HepG2 (cell line): ENCODE measurements at regions not wholly inside any gene's neighbourhood (a gene's known extent, or its start where the extent isn't known, plus 50 kb on each side); places are given as distances from the start of the nearest gene placed in this dataset.
A peak's percentile ranks its signal among the peaks of the same experiment; 100 is the strongest.

Source experiments
- ATAC-seq: fragments of 200-7000 bp; cut with Tn5 transposase; 3 replicates; pipeline ENCODE4 v1.9.1; 2020; ENCODE audit warnings: mild to moderate bottlenecking, moderate library complexity
- BruUV-seq: library from RNA; stranded (reverse); fragments of 400-500 nt; replicated peaks from 2 replicates; lab custom pipeline; 2021; lab: Mats Ljungman, UMichigan
- CTCF ChIA-PET: fragments of 300-600 bp; formaldehyde crosslinking; extraction: SDS; loops from one replicate; lab custom pipeline; 2021; ENCODE audit warnings: low total read pairs, inconsistent platforms, low intra/inter-chr PET ratio; lab: Yijun Ruan, JAX
- POLR2A ChIA-PET: fragments of 350-600 bp; sonication (Branson Sonifier 250); formaldehyde crosslinking; loops from one replicate; lab custom pipeline; 2020; ENCODE audit warnings: antibody characterized with exemption, inconsistent platforms; lab: Yijun Ruan, JAX
- DNase-seq: peaks from one replicate; pipeline ENCODE4 v3.0.0-alpha.2; 2015; ENCODE audit warnings: low spot score
- FAIRE-seq: peaks from 3 replicates; lab custom pipeline; 2011; peaks lifted over from hg19 to GRCh38; lab: Jason Lieb, UNC
- H2AFZ ChIP-seq: one replicate; pipeline ENCODE4 v1.6.1; 2011; ENCODE audit warnings: low read length, inconsistent platforms
- H3K27ac ChIP-seq: fragments of 300-600 bp; 3 replicates; pipeline ENCODE4 v1.8.0; 2011; ENCODE audit warnings: mixed run types, mild to moderate bottlenecking, mixed read lengths, low read length, inconsistent platforms; ENCODE audit not compliant: insufficient read depth; ENCODE audit errors: extremely low read length
- H3K27me3 ChIP-seq, 2 experiments: fragments of 200-600 bp in 1 of 2; 2 replicates in 1 of 2; 3 replicates in 1 of 2; pipeline versions ENCODE4 v1.6.0 to v1.8.0; 2011; ENCODE audit warnings: low read length in 2 of 2, mild to moderate bottlenecking in 2 of 2, moderate library complexity in 2 of 2, inconsistent platforms in 1 of 2; ENCODE audit not compliant: insufficient read depth in 2 of 2, control insufficient read depth in 1 of 2
- H3K36me3 ChIP-seq, 2 experiments: fragments of 200-600 bp in 1 of 2; replicated peaks in 1 of 2; 2 replicates in 1 of 2; 3 replicates in 1 of 2; pipeline versions ENCODE4 v1.5.1 to v1.8.0; 2011; ENCODE audit warnings: low read length in 2 of 2, inconsistent platforms in 1 of 2; ENCODE audit not compliant: insufficient read depth in 2 of 2, control insufficient read depth in 1 of 2
- H3K4me1 ChIP-seq: 2 replicates; pipeline ENCODE4 v1.5.1; 2012; ENCODE audit warnings: low read length, inconsistent platforms; ENCODE audit not compliant: insufficient read depth
- H3K4me2 ChIP-seq: 2 replicates; pipeline ENCODE4 v1.6.0; 2011; ENCODE audit warnings: low read depth, low read length, inconsistent platforms
- H3K4me3 ChIP-seq, 3 experiments: fragments of 200-600 bp in 1 of 3; sonication (generic), shearing (Covaris generic) in 1 of 3; replicated peaks in 1 of 3; 2 replicates each; pipeline ENCODE4 v1.5.1; 2011 to 2016; ENCODE audit warnings: low read length in 3 of 3, inconsistent platforms in 2 of 3, low read depth in 2 of 3, mild to moderate bottlenecking in 2 of 3, control low read depth in 1 of 3, mixed read lengths in 1 of 3; ENCODE audit not compliant: insufficient read depth in 1 of 3
- H3K79me2 ChIP-seq: one replicate; pipeline ENCODE4 v1.6.1; 2011; ENCODE audit warnings: low read length, inconsistent platforms; ENCODE audit not compliant: insufficient read depth
- H3K9ac ChIP-seq: 2 replicates; pipeline ENCODE4 v1.6.0; 2011; ENCODE audit warnings: mild to moderate bottlenecking, low read depth, low read length, inconsistent platforms; ENCODE audit not compliant: insufficient read depth
- H3K9me3 ChIP-seq: 2 replicates; pipeline ENCODE4 v1.5.1; 2012; ENCODE audit warnings: mild to moderate bottlenecking, low read length
- H4K20me1 ChIP-seq: 2 replicates; pipeline ENCODE4 v1.6.0; 2011; ENCODE audit warnings: inconsistent platforms, mild to moderate bottlenecking, low read length, moderate library complexity; ENCODE audit not compliant: insufficient read depth
- ARID5B ChIP-seq: IDR thresholded peaks from 2 replicates; pipeline ENCODE4 v1.4.0; 2020; ENCODE audit warnings: mild to moderate bottlenecking, missing genetic modification reagents
- CREM ChIP-seq, 2 experiments: sonication (generic) in 1 of 2; formaldehyde crosslinking in 1 of 2; IDR thresholded peaks; 2 replicates each; pipeline versions ENCODE4 v1.4.0 to v1.6.1; 2016 to 2020; ENCODE audit warnings: antibody characterized with exemption in 1 of 2, mild to moderate bottlenecking in 1 of 2, missing genetic modification reagents in 1 of 2
- GZF1 ChIP-seq: sonication (generic); formaldehyde crosslinking; IDR thresholded peaks from 2 replicates; pipeline ENCODE4 v1.5.1; 2020; ENCODE audit warnings: mild to moderate bottlenecking, missing genetic modification reagents
- NCOA5 ChIP-seq: sonication (generic); formaldehyde crosslinking; IDR thresholded peaks from 2 replicates; pipeline ENCODE4 v1.4.0; 2020; ENCODE audit warnings: missing genetic modification reagents
- RFXAP ChIP-seq: sonication (generic); formaldehyde crosslinking; IDR thresholded peaks from 2 replicates; pipeline ENCODE4 v1.4.0; 2020; ENCODE audit warnings: missing genetic modification reagents, borderline replicate concordance
- ZFYVE20 ChIP-seq: sonication (generic); formaldehyde crosslinking; IDR thresholded peaks from 2 replicates; pipeline ENCODE4 v1.8.0; 2023; ENCODE audit warnings: low read depth, mild to moderate bottlenecking, moderate library complexity, missing genetic modification reagents, borderline replicate concordance
- ZNF142 ChIP-seq: sonication (generic); formaldehyde crosslinking; IDR thresholded peaks from 2 replicates; pipeline ENCODE4 v1.4.0; 2020; ENCODE audit warnings: missing genetic modification reagents
- ZNF510 ChIP-seq: sonication (generic); formaldehyde crosslinking; IDR thresholded peaks from 2 replicates; pipeline ENCODE4 v1.4.0; 2020; ENCODE audit warnings: low read depth, mild to moderate bottlenecking, missing genetic modification reagents
- ZNF792 ChIP-seq: IDR thresholded peaks from 2 replicates; pipeline ENCODE4 v1.6.1; 2016
- WGBS: methylation state at CpG from one replicate; pipeline ENCODE4 v1.1.6; 2017; ENCODE audit warnings: low lambda C conversion rate; 5-methylcytosine and 5-hydroxymethylcytosine counted together
- in situ Hi-C: cut with HindIII; loops from 2 replicates; pipeline ENCODE4 v1.10.0; 2017; ENCODE audit warnings: low pct_unique_long_range_greater_than_20kb; ENCODE audit not compliant: extremely low pct_ligation_motif_present
- intact Hi-C: fragments of 100-400 bp; cut with micrococcal nuclease; formaldehyde crosslinking; loops from one replicate; pipeline ENCODE4 v1.10.0; 2022; ENCODE audit not compliant: unreplicated experiment

GRCh38 chr6:130661077-130661476 is 166.1 kb upstream of the SMLR1 start:
- no peak overlapping the region for H3K4me2 ChIP-seq
- H3K36me3 ChIP-seq: no peaks in the 10 kb centered on the region
- 4% methylated on average over 4 of the region's 4 CpGs for WGBS
- ATAC-seq (no peak), FAIRE-seq (no peak), DNase-seq (no peak)
- intact Hi-C loops (no loop called here), in situ Hi-C loops (no loop called here)
- no peaks in the 10 kb centered on the region for H4K20me1 ChIP-seq
- no peak overlapping the region for H2AFZ ChIP-seq
- no peaks in the 10 kb centered on the region for H3K27me3 ChIP-seq
- no peak overlapping the region for H3K9ac ChIP-seq
- ChIA-PET CTCF (no interaction called here), POLR2A (no interaction called here)
- no peak overlapping the region for H3K27ac ChIP-seq
- no peaks in the 10 kb centered on the region for H3K4me1 ChIP-seq
- no peaks in the 10 kb centered on the region for H3K9me3 ChIP-seq
- no peaks in the 10 kb centered on the region for H3K79me2 ChIP-seq
- H3K4me3 ChIP-seq: no peak overlapping the region
- BruUV-seq: no TSS peak
- TF ChIP-seq CREM (IDR thresholded peaks at IDR 0.05) (no peak), CREM (CRISPR knock-in tag; IDR thresholded peaks at IDR 0.05) (no peak), GZF1 (CRISPR knock-in tag) (peak; percentile 95), RFXAP (CRISPR knock-in tag) (no peak), ZNF510 (CRISPR knock-in tag) (no peak)

- no peaks in the 10 kb centered on the region for H3K79me2 ChIP-seq
- in situ Hi-C loops (no loop called here), intact Hi-C loops (no loop called here)
- FAIRE-seq (no peak), ATAC-seq (no peak), DNase-seq (no peak)
- no peak overlapping the region for H3K4me2 ChIP-seq
- BruUV-seq: no TSS peak
- H3K9ac ChIP-seq: no peak overlapping the region
- H3K36me3 ChIP-seq: no peaks in the 10 kb centered on the region
- H2AFZ ChIP-seq: no peak overlapping the region
- H3K27me3 ChIP-seq: peaks cover 0 to 4% of the 10 kb centered on the region in 2 experiments; a peak in 1 of 5 replicates
- H3K9me3 ChIP-seq: no peaks in the 10 kb centered on the region
- WGBS: 6% methylated on average over 2 of the region's 2 CpGs
- CTCF ChIA-PET: no interaction called here
- H3K4me1 ChIP-seq: no peaks in the 10 kb centered on the region
- POLR2A ChIA-PET: no interaction called here
- no peak overlapping the region for H3K4me3 ChIP-seq
- H4K20me1 ChIP-seq: no peaks in the 10 kb centered on the region
- H3K27ac ChIP-seq: no peak overlapping the region
- TF ChIP-seq RFXAP (CRISPR knock-in tag) (no peak), ARID5B (no peak), ZNF792 (peak; percentile 33; the same call in 1 of the 2 replicates), ZNF142 (no peak), ZFYVE20 (CRISPR knock-in tag) (no peak), NCOA5 (CRISPR knock-in tag) (no peak)
These were observed 160.4 kb upstream of the SMLR1 start for GRCh38 chr6:130666786-130667185.
